GM10248 (cell line): ENCODE measurements at regions not wholly inside any gene's neighbourhood (a gene's known extent, or its start where the extent isn't known, plus 50 kb on each side); places are given as distances from the start of the nearest gene placed in this dataset.

ENCODE experiments used
- CTCF ChIA-PET: fragments of 300-600 bp; sonication (Branson Sonifier 250); formaldehyde crosslinking; extraction: SDS; loops from one replicate; lab custom pipeline; 2021; ENCODE audit warnings: antibody characterized with exemption; lab: Yijun Ruan, JAX
- POLR2A ChIA-PET: fragments of 350-650 bp; sonication (Branson Sonifier 250); formaldehyde crosslinking; extraction: SDS; loops from one replicate; lab custom pipeline; 2020; ENCODE audit warnings: antibody characterized with exemption; lab: Yijun Ruan, JAX
- DNase-seq: peaks from one replicate; pipeline ENCODE4 v3.0.0; 2012; ENCODE audit errors: extremely low spot score
- TF ChIP-seq, protein P1 (sequence below): IDR thresholded peaks from 2 replicates; pipeline ENCODE4 v1.5.1; 2012; ENCODE audit warnings: mild to moderate bottlenecking, low read depth; ENCODE audit errors: extremely low read depth, missing control alignments, control extremely low read depth

GRCh38 chr3:127090218-127091160 is 102.4 kb upstream of the PRR23E start:
- DNase-seq, result no peak
- POLR2A ChIA-PET, result interaction anchor here (0.6 kb wide), 1 partner anchor 458 kb away, joined by 3 read pairs; no protein-coding TSS in a partner anchor
- CTCF ChIA-PET, result interaction anchor here (1.7 kb wide), 1 partner anchor 15 kb away, joined by 4 read pairs; no protein-coding TSS in a partner anchor
- TF ChIP-seq, protein P1, sequence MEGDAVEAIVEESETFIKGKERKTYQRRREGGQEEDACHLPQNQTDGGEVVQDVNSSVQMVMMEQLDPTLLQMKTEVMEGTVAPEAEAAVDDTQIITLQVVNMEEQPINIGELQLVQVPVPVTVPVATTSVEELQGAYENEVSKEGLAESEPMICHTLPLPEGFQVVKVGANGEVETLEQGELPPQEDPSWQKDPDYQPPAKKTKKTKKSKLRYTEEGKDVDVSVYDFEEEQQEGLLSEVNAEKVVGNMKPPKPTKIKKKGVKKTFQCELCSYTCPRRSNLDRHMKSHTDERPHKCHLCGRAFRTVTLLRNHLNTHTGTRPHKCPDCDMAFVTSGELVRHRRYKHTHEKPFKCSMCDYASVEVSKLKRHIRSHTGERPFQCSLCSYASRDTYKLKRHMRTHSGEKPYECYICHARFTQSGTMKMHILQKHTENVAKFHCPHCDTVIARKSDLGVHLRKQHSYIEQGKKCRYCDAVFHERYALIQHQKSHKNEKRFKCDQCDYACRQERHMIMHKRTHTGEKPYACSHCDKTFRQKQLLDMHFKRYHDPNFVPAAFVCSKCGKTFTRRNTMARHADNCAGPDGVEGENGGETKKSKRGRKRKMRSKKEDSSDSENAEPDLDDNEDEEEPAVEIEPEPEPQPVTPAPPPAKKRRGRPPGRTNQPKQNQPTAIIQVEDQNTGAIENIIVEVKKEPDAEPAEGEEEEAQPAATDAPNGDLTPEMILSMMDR, result no peak

- no peak for DNase-seq
- TF ChIP-seq, protein P1, result no peak
- ChIA-PET CTCF (no interaction called here), POLR2A (no interaction called here)
These were observed 101.6 kb upstream of the PRR23E start for GRCh38 chr3:127091376-127091775.

GRCh38 chr3:127092368-127092767 is 100.6 kb upstream of the PRR23E start:
- ChIA-PET CTCF (no interaction called here), POLR2A (no interaction called here)
- TF ChIP-seq, protein P1, result no peak
- no peak for DNase-seq

- TF ChIP-seq, protein P1, result no peak
- ChIA-PET CTCF (no interaction called here), POLR2A (no interaction called here)
- no peak for DNase-seq
These were observed 100.2 kb upstream of the PRR23E start for GRCh38 chr3:127092776-127093175.

- TF ChIP-seq, protein P1, result no peak
- ChIA-PET CTCF (no interaction called here), POLR2A (no interaction called here)
- no peak for DNase-seq
These were observed 99.6 kb upstream of the PRR23E start for GRCh38 chr3:127093312-127093711.

- TF ChIP-seq, protein P1, result no peak
- ChIA-PET CTCF (no interaction called here), POLR2A (no interaction called here)
- DNase-seq, result no peak
These were observed 97.2 kb upstream of the PRR23E start for GRCh38 chr3:127095774-127096173.
